ENCODE measurements at regions not wholly inside any gene's neighbourhood (a gene's known extent, or its start where the extent isn't known, plus 50 kb on each side); places are given as distances from the start of the nearest gene placed in this dataset.

GRCh38 chr10:123462246-123462645 lies 203.9 kb upstream of the GPR26 start:
- TF ChIP-seq EZH2 (IDR thresholded peaks at IDR 0.05; ENCODE audit: insufficient read depth, poor library complexity, severe bottlenecking) (no peak), EZH2phosphoT487 (IDR thresholded peaks at IDR 0.05; ENCODE audit: insufficient read depth, low read depth) (no peak)

Measured in GM23248 (cell line).